ENCODE measurements at regions not wholly inside any gene's neighbourhood (a gene's known extent, or its start where the extent isn't known, plus 50 kb on each side); places are given as distances from the start of the nearest gene placed in this dataset.

DNA sequence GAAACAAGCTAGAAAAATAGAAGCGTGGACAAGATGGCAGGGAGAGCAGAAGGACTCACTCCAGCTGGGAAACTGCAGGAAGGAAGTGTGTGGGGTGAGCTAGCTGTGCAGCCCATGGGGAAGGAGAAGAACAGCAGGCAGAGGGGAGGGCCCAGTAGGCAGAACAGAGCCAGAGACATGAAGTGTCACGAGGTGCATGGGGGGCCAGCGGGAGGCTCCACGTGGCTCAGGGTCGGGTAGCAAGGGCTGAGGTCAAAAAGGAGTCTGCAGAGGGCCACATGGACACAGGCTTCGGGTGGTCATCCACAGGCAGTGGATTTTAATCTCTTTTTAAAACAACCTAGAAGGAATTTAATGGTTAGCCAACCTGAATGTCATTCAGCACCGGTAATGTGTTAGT, 669.0 kb downstream of the BCL11B start:
- no peak for FAIRE-seq
- TF ChIP-seq POLR2A (IDR thresholded peaks at IDR 0.05; ENCODE audit: low read depth, low read length), result no peak

DNA sequence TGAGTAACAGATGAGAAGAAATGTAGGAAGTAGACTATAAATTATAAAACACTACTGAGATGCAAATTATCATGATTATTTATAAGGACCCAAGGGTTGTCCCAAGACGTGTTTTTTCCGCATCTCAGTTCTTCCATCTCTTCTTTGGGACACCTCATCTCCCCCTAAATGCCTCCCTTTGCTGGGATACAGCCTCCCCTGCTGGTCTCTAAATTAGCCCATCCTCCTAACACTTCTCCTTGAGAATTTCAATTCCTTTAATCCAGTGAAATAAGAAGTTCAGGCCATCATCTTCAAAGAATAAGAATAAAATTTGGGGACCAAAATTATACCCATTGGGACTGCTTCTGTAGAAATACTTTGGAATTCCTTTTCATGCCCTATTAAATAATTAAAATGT, 667.0 kb downstream of the BCL11B start:
- no peak for TF ChIP-seq POLR2A (IDR thresholded peaks at IDR 0.05; ENCODE audit: low read depth, low read length)
- DNase-seq (ENCODE audit: insufficient read length, low spot score), result no peak
- FAIRE-seq, result no peak

More for the DNA sequence above, 669.0 kb downstream of the BCL11B start:
- DNase-seq (ENCODE audit: insufficient read length, low spot score), result no peak

DNA sequence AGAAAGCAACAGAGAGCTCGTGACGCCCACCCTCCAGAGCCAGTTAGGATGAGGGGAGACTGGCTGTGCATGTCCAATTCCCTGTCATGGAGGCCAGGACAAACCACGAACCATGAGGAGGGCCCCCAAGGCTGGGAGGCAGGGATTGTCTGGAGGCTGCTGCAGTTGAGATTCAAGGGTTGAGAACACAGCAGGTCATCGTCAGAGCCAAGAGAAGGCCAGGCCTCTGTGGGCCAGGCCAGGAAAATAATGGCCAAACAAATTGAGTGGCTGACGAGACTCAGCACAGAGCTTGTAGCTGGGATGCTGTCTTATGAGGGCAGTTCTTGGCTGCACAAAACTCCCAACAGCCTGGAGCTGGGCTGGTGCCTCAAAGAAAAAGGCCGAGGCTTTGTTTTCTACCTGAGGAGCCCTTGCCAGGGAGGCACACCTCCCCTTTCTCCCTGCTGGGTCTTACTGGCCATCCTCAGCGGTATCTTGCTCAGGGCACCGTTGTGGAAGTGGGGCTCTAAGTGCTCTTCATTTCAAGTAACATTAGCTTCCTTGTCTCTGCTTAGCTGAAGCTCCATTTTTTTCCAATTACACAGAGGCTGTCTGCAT, 665.9 kb downstream of the BCL11B start:
- no peak for TF ChIP-seq POLR2A (IDR thresholded peaks at IDR 0.05; ENCODE audit: low read depth, low read length)
- no peak for FAIRE-seq

GRCh38 chr14:98606816-98607215, 665.2 kb downstream of the BCL11B start:
- DNase-seq (ENCODE audit: insufficient read length, low spot score), result no peak
- no peak for FAIRE-seq
- no peak for TF ChIP-seq POLR2A (IDR thresholded peaks at IDR 0.05; ENCODE audit: low read depth, low read length)

More for the DNA sequence above, 665.9 kb downstream of the BCL11B start:
- no peak for DNase-seq (ENCODE audit: insufficient read length, low spot score)

DNA sequence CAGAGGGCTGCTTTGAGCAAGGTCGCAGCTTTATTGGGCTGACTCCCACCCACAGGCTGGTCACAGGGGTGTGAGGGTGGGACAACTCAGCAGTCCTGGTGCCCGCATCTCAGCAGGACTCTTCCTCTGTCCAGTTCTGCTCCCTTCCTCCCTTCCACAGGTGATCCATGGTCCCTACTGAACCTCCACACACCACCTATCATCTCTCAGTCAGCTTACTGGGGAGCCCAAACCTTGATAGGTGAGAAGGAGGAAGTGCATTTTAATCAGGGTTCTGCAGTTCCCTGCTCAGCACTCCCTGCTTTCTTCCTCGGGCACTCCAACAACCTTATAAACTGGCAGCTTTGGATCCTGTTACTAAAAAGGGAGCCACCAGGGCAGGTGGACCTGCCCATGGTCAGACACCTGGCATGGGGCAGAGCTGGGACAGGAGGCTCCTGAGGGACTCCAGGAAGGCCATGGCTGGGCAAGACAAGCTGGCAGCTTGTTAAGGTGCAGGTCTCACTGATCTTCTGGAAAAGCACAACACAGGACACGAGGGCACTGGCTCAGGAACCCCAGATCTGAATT, 664.6 kb downstream of the BCL11B start:
- no peak for TF ChIP-seq POLR2A (IDR thresholded peaks at IDR 0.05; ENCODE audit: low read depth, low read length)
- FAIRE-seq (no peak), DNase-seq (ENCODE audit: insufficient read length, low spot score) (no peak)

GRCh38 chr14:98608071-98609060, 663.6 kb downstream of the BCL11B start:
- no peak for FAIRE-seq
- no peak for DNase-seq (ENCODE audit: insufficient read length, low spot score)

DNA sequence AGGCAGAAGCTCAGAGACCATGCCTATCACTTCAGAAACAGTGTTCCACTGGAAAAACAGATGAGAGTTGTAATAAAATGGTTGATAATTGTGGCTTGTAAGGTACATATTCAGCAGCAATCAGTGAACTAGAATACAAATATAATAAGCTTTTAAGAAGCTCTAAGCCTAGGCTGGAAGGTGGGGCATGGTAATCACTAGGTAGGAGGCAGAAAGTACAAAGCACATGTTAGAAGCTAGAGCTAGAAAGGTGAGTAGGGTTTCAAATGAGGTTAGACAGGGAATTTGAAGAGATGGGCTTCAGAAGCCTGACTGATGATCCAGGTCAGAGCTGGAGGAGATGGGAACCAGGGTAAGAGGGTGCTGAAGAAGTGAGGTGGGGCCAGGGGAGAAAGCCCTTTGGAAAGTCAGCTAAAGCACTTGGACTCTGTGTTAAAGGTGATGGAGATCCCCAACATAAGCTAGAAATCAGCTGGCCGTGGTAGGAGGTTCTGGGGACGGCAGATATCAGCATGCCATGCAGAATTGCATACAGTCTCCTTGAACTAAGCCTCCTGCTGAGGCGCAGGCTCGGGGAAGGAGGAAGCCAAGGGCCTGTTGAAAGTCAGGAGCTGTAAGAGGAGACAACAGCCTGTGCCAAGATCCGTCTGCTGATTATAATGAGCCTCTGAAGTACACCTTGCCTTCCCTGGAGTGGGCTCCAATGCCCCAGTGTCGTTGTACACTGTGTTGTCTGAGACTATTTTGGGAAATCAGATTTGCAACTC, 659.4 kb downstream of the BCL11B start:
- no peak for DNase-seq (ENCODE audit: insufficient read length, low spot score)
- no peak for TF ChIP-seq POLR2A (IDR thresholded peaks at IDR 0.05; ENCODE audit: low read depth, low read length)
- no peak for FAIRE-seq

More at GRCh38 chr14:98608071-98609060, 663.6 kb downstream of the BCL11B start:
- TF ChIP-seq POLR2A (IDR thresholded peaks at IDR 0.05; ENCODE audit: low read depth, low read length), result no peak

DNA sequence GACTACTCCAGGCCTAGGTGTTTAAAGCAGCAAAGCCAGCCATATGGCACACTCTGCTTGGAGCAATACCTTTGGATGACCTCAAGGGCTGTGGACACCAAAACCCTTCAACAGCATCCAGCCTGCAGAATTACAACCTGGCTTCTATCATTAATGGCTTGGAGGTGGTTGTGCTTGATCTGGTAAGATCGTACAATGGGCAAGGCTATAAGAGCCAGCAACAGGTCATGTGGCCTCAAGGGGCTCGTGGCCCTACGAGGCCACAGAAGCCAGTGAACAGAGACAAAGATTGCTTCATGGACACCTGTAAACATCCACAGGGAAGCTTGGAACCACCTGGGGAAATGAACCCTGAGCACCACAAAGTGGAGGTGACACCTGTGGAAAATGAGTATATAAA, 657.3 kb downstream of the BCL11B start:
- DNase-seq (ENCODE audit: insufficient read length, low spot score) (no peak), FAIRE-seq (no peak)
- no peak for TF ChIP-seq POLR2A (IDR thresholded peaks at IDR 0.05; ENCODE audit: low read depth, low read length)

GRCh38 chr14:98622208-98623051, 649.6 kb downstream of the BCL11B start:
- TF ChIP-seq POLR2A (IDR thresholded peaks at IDR 0.05; ENCODE audit: low read depth, low read length), result no peak
- DNase-seq (ENCODE audit: insufficient read length, low spot score) (no peak), FAIRE-seq (no peak)

DNA sequence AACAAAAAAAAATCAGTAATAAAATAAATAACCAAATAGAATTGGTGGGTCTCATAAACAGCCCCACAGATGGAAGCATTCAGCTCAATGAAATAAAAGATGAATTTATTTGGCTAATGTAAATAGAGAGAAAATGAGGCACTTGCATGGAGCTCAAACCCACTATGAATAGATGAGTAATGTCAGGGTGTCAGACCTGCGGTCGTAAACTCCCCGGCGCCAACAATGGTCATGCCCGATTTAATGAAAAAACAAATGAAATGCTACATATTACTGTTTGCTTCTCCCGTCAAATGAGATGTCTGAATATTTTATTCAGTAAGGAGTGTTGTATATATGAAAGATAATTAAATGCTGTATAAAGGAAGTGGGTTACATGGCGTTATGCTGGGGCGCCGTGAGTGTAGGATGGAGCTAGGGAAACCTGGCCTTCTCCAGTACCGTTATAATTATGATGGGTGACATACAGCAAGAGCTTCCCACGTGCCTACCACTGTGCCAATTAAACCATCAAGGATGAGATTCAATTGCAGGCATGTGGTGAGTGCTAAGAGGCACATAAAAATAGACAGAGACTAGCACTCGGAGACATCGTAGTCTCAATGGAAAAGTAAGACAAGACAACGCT, 648.1 kb downstream of the BCL11B start:
- FAIRE-seq, result no peak
- no peak for DNase-seq (ENCODE audit: insufficient read length, low spot score)
- TF ChIP-seq POLR2A (IDR thresholded peaks at IDR 0.05; ENCODE audit: low read depth, low read length), result no peak

DNA sequence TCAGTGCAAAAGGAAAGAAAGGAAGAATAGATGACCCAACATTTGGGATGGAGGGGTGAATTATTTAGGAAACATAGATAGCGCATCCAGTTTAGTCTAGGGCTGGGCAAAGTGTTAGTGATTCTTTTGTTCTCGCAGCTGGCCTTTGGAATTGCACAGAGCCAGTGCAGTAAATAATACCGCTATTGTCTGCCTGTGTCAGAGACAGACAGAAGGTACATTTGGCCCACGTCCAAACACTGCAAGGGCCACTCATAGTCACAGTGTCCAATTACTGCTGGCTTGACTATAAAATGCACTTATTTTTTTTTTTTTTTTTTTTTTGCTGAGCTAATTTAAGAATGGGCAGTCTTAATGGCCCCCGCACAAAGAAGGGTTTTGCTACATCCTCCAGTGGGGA, 638.6 kb downstream of the BCL11B start:
- FAIRE-seq (no peak), DNase-seq (ENCODE audit: insufficient read length, low spot score) (no peak)
- TF ChIP-seq POLR2A (IDR thresholded peaks at IDR 0.05; ENCODE audit: low read depth, low read length), result no peak

GRCh38 chr14:98634043-98634820, 637.8 kb downstream of the BCL11B start:
- TF ChIP-seq POLR2A (IDR thresholded peaks at IDR 0.05; ENCODE audit: low read depth, low read length), result no peak

More at GRCh38 chr14:98634043-98634820, 637.8 kb downstream of the BCL11B start:
- FAIRE-seq, result no peak
- DNase-seq (ENCODE audit: insufficient read length, low spot score), result no peak

Measured in H54 (cell line).